ENCODE measurements at regions not wholly inside any gene's neighbourhood (a gene's known extent, or its start where the extent isn't known, plus 50 kb on each side); places are given as distances from the start of the nearest gene placed in this dataset.

DNA sequence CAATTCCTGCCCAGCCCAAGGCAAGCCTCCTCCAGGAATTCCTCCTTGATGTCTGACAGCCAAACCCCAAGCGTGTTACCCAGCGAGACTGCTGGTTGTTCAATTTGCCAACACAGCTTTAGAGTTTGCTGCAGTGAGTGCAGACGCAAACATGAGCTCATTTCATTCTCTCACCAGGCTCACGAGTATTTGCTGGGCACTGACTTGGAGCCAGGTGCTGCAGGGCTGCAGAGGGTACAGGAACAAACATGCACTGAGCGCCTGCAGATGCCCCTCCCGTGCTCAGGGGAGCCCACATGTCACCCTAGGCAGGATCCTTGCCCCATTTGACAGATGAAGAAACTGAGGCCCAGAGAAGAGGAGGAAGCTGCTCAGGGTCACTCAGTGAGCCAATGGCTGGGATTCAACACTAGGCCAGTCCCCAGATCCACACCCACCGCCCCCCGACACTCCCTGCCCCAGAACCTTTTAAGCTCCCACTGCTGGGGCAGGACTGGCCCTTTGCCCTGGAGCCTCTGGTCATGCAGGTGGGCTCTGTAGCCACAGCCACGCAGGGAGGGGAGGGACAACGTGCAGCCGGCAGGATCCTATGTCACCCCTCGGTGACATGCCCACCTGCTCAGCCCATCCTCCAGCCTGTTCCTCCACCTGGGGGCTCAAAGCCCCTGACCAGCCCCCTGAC, 363.7 kb downstream of the MATN1 start:
- DNase-seq, result no peak

- no peak for DNase-seq
Observed at GRCh38 chr1:30358500-30358899, 364.9 kb downstream of the MATN1 start.

DNA sequence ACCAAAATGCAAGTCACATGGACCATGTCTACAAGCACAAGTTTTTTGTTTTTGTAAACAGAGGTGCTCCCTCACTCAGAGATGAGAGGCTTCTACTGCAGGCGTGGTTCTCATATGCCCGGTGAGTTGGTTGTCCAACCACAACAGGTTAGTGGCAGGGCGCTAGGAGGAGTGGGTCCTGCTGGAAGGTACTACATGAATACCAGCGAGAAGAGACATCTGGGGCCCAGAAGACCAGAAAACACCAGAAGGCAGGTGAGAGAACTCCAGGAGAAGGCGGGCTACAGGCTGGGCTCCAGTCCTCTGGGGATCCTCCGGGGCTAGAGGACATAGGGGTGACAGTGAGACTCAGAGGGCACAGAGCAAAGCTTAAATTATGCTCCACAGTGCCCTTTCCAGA, 366.5 kb downstream of the MATN1 start:
- no peak for DNase-seq

- no peak for DNase-seq
Observed at GRCh38 chr1:30354410-30354809, 369.0 kb downstream of the MATN1 start.

DNA sequence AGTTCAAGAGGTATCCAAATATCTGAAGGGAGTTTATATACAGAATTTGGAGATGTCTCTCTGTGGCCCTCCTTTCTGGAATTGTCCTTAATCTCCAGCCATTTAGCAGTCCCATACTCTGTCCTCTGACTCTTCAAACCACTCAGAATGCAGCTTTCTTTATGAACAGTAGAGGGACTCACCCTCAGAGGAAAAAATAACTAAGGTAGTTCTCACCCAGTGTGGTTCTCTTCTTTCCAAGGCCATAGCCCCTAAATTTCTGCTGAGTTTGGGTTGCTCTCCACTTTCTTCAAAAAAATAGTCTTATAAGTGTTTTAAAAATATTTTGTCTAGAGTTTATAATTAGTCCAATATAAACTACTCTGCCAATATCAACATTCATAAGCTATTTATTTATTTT, 369.7 kb downstream of the MATN1 start:
- no peak for DNase-seq

DNA sequence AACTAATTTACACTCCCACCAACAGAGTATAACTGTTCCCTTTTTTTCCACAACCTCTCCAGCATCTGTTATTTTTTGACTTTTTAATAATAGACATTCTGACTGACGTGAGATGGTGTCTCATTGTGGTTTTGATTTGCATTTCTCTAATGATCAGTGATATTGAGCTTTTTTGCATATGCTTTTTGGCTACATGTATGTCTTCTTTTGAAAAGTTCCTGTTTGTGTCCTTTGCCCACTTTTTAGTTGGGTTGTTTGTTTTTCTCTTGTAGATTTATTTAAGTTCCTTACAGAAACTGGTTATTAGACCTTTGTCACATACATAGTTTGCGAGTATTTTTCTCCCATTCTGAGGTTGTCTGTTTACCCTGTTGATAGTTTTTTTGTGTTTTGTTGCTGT, 375.2 kb downstream of the MATN1 start:
- no peak for DNase-seq

DNA sequence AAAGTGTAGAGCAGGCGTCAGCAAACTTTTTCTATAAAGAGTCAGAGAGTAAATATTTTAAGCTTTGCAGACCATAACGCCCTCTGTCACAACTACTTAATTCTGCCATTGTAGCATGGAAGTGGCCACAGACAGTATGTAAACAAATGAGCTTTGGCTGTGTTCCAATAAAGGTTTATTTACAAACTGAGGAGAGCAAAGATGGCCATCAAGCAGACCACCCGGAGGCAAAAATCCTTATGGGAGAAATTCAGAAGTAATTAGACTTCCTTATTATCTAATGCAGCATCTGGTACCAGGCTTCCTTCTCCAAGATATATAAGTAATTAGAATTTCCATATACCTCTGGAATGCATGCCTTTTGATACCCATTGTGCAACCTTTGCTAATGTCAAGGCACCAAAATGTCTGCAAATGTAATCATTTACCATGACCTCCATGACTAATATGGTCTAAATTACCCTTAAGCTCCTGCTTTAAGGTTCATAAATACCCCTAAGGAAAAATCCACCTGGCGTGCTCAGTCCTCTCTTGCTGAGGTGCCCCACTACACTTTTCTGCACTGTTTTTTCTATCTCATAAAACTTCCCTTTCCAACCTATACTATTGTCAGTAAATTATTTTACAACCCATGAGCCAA, 377.8 kb downstream of the MATN1 start:
- no peak for DNase-seq

GRCh38 chr1:30343562-30343961, 379.8 kb downstream of the MATN1 start:
- no peak for DNase-seq

DNA sequence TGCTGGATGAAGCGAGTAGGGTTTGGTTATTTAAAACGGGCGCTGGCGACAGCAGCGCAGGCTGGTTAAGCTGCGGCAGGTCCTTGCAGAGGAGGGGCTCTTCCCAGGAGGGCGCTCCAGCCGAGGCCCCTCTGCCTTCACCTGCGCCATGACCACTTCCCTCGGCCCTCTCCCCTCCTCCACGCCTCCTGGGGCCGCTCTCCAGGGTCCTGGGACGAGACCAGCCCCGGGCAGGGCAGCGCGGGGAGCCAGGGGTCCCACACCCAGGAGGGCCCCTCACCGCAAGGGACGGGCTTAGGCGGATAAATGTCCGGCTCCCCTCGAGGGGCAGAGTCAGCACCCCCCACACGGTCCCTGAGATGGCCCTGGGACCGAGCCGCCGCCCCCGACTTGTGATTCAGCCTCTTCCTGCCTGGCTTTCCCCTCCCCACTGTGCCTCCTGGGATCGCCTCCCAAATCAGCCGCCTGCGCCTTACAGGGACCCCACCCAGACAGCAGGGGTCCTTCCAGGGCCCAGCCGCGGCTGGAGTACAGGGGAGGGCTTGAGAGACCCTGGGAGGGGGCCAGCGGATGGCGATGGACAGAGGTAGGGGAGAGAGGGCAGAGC, 380.7 kb downstream of the MATN1 start:
- no peak for DNase-seq

GRCh38 chr1:30340934-30341333, 382.5 kb downstream of the MATN1 start:
- no peak for DNase-seq

DNA sequence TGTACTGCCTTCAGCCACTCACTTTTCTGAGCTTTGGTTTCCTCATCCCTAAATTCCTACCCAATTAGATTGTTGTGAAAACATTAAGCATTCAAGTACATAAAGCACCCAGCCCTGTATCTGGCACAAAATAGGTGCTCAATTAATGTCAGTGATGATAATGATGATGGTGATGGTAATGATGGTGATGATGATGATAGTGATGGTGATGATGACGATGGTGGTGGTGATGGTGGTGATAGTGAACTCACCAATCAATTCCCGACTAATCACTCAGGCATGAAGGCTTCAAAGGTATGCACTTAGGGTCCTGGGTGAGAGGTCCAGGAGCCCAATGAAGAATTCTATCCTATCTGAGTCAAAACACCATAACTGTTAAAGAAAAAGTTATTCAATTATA, 383.5 kb downstream of the MATN1 start:
- DNase-seq, result no peak

- no peak for DNase-seq
Observed at GRCh38 chr1:30338765-30339164, 384.6 kb downstream of the MATN1 start.

DNA sequence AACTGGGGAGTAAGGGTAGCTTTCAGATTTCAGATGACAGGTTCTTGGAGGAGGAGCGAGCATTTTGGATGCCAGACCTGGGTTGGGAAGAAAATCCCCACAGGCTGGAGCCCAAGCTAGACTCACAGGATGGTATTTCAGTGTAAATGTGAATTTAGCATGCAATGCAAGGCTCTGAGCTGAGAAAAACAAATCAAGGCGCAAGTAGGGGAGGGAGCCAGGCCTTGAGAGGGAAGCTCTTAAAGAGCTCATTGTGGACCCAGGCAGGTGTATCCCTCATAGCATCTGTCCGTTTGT, 386.1 kb downstream of the MATN1 start:
- DNase-seq, result no peak

DNA sequence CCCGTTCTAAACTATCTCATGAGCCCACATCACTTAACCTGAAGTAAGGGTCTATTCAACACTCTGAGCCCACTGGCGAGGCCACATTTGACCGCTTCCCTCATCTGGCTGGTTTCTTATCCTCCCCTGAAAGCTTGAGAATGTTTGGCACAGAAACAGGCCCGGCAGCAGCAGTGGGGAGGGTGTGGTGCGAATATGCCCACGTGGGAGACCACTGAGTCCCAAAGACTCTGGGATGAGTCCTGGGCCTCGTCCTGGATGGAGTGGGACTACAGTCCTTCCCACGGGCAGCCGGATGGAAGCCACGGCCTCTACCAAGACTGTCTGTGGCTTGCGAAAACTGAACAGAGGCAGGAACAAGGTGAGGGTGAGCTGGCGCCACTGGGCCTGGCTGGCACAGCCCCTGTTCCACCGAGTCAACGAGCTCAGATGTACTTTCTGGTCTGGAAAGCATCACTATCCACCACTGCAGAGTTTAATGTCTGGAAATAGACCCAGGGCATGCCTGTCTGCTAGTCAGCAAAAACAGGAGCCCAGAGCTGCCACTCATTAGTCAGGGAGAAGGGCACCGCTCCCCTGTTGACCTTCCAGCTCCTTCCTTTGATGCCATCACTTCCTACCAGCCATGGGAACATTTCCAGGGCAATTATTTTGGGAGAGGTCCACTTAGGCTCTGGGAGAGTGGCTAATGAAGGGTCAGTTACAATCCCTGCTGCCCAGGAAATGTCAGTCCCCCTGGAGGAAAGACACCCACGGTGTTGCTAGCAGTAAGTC, 386.6 kb downstream of the MATN1 start:
- DNase-seq, result no peak

GRCh38 chr1:30335997-30336390, 387.4 kb downstream of the MATN1 start:
- no peak for DNase-seq

- DNase-seq, result no peak
Observed at GRCh38 chr1:30335389-30335996, 387.9 kb downstream of the MATN1 start.

- no peak for DNase-seq
Observed at GRCh38 chr1:30334767-30335166, 388.6 kb downstream of the MATN1 start.

DNA sequence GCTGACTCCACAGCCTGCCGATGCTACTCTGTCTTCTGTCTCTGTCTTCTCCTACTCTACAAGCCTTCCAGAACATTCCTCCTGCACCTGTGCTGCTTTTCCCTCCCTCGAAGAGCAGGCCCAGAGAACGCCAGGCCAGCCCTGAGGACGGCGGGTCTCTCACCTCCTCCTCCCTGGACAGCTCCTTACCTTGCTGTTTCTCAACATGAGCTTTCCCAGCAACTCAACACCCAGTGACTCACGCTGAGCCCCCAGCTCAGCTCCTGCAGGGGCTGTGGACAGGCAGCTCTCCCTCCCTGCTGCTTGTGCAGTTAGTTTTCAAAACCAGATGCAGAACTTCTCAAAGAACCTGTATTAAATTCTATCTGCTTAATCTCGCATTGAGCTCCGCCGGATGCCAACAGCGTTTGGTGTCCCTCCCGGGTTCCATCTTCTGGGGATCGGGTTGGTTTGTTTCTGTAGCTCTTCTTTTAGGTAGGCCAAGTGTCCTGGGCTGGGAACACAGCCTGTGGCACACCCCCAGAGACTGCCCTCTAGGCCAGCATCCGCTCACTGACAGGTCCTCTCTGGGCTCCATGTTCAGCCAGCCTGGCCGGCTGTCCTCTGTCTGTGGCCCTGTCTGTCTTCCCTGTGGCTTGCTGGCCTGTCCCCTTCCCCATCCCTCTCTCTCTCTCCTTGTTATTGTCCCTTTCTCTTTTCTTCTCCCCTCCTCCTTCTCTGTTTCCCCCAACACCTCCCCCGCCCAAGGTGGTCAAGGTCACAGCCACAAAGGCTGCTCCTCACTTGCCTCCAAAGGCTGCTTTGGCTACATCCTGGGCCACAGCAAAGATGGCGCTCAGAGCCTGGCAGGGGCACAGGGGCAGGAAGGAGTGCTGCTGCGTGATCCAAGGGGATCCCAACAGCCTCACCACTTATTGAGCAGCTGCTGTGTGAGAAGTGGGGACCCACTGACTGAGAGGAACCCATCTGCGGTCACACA, 391.0 kb downstream of the MATN1 start:
- no peak for DNase-seq

DNA sequence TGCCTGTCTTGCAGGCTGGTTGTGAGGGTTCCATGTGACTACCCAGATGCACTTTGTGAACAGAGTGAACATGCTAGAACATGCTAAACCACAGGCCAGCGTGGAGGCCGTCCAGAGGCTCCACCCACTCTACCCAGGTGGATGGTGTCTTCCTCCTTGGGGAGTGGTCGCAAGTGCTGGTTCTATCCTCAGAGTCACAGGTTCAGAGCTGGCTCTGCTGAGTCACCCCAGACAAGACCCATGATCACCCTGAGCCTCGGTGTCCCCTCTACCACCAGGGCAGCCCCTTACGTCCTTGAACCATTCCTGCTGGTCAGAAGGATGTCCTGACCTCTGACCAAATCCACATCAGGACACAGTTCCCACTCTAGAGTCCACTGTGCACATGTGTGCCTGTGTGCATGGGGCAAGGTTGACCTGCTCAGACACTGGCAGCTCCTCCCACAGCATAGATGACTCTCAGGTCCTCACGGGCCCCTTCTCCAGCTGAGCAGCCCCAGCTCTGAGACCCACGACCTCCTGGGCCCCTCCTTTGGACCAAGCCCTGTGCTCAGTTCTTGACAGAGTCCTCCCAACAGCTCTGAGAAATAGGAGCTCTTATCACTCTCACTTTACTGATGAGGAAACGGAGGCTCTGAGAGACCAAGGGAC, 391.8 kb downstream of the MATN1 start:
- DNase-seq, result no peak

GRCh38 chr1:30330644-30331043, 392.7 kb downstream of the MATN1 start:
- DNase-seq, result no peak

Measured in skin of body (tissue), 1 donor.